GM21528 (cell line): ENCODE measurements at regions not wholly inside any gene's neighbourhood (a gene's known extent, or its start where the extent isn't known, plus 50 kb on each side); places are given as distances from the start of the nearest gene placed in this dataset.

Source experiments
- ATAC-seq: cut with Tn5 transposase; IDR thresholded peaks from one replicate; pipeline ENCODE4 v1.9.1; 2021; ENCODE audit warnings: mild to moderate bottlenecking, moderate library complexity; ENCODE audit not compliant: unreplicated experiment, low FRiP score

GRCh38 chr4:135605076-135605475 is 1403.5 kb upstream of the PABPC4L start:
- ATAC-seq: no peak

GRCh38 chr4:135604531-135604930 is 1402.9 kb upstream of the PABPC4L start:
- ATAC-seq: no peak

- no peak for ATAC-seq
Measured at GRCh38 chr4:135601351-135601750, 1399.8 kb upstream of the PABPC4L start.

GRCh38 chr4:135598151-135598550 is 1396.6 kb upstream of the PABPC4L start:
- ATAC-seq: no peak

- ATAC-seq: no peak
Measured at GRCh38 chr4:135594521-135594920, 1392.9 kb upstream of the PABPC4L start.

GRCh38 chr4:135575041-135575440 is 1373.5 kb upstream of the PABPC4L start:
- ATAC-seq: no peak

GRCh38 chr4:135573251-135573650 is 1371.7 kb upstream of the PABPC4L start:
- ATAC-seq: no peak

GRCh38 chr4:135564090-135564489 is 1362.5 kb upstream of the PABPC4L start:
- no peak for ATAC-seq

GRCh38 chr4:135553213-135553612 is 1351.6 kb upstream of the PABPC4L start:
- ATAC-seq: no peak

- ATAC-seq: no peak
Measured at GRCh38 chr4:135552131-135552530, 1350.5 kb upstream of the PABPC4L start.

- ATAC-seq: no peak
Measured at GRCh38 chr4:135548711-135549110, 1347.1 kb upstream of the PABPC4L start.

- ATAC-seq: no peak
Measured at GRCh38 chr4:135545616-135546317, 1344.2 kb upstream of the PABPC4L start.

- no peak for ATAC-seq
Measured at GRCh38 chr4:135538698-135539097, 1337.1 kb upstream of the PABPC4L start.

- no peak for ATAC-seq
Measured at GRCh38 chr4:135533053-135533452, 1331.5 kb upstream of the PABPC4L start.

- ATAC-seq: no peak
Measured at GRCh38 chr4:135532132-135532531, 1330.5 kb upstream of the PABPC4L start.

GRCh38 chr4:135515295-135515694 is 1313.7 kb upstream of the PABPC4L start:
- ATAC-seq: no peak

- ATAC-seq: no peak
Measured at GRCh38 chr4:135510582-135510981, 1309.0 kb upstream of the PABPC4L start.

- ATAC-seq: no peak
Measured at GRCh38 chr4:135508006-135508714, 1306.6 kb upstream of the PABPC4L start.

- no peak for ATAC-seq
Measured at GRCh38 chr4:135497563-135498152, 1296.1 kb upstream of the PABPC4L start.

- no peak for ATAC-seq
Measured at GRCh38 chr4:135492439-135492838, 1290.8 kb upstream of the PABPC4L start.

GRCh38 chr4:135485371-135485770 is 1283.8 kb upstream of the PABPC4L start:
- ATAC-seq: no peak

GRCh38 chr4:135476272-135476671 is 1274.7 kb upstream of the PABPC4L start:
- no peak for ATAC-seq
